ENCODE measurements at regions not wholly inside any gene's neighbourhood (a gene's known extent, or its start where the extent isn't known, plus 50 kb on each side); places are given as distances from the start of the nearest gene placed in this dataset.

GRCh38 chrX:10813761-10814160 lies 193.4 kb upstream of the MID1 start:
- no peak for DNase-seq (ENCODE audit: low read depth in 2 of 2)

GRCh38 chrX:10818651-10819050 lies 198.3 kb upstream of the MID1 start:
- no peak for DNase-seq (ENCODE audit: low read depth in 2 of 2)

- no peak for DNase-seq (ENCODE audit: low read depth in 2 of 2)
Observed at GRCh38 chrX:10819973-10820372, 199.6 kb upstream of the MID1 start.

GRCh38 chrX:10821293-10821692 lies 200.9 kb upstream of the MID1 start:
- DNase-seq (ENCODE audit: low read depth in 2 of 2) = no peak

GRCh38 chrX:10828036-10828435 lies 207.7 kb upstream of the MID1 start:
- DNase-seq (ENCODE audit: low read depth in 2 of 2) = no peak

- no peak for DNase-seq (ENCODE audit: low read depth in 2 of 2)
Observed at GRCh38 chrX:10828640-10829039, 208.3 kb upstream of the MID1 start.

GRCh38 chrX:10831716-10832502 lies 211.5 kb upstream of the MID1 start:
- DNase-seq (ENCODE audit: low read depth in 2 of 2) = no peak

GRCh38 chrX:10833299-10834169 lies 213.1 kb upstream of the MID1 start:
- no peak for DNase-seq (ENCODE audit: low read depth in 2 of 2)

GRCh38 chrX:10841579-10841978 lies 221.2 kb upstream of the MID1 start:
- DNase-seq (ENCODE audit: low read depth in 2 of 2) = no peak

GRCh38 chrX:10842646-10843045 lies 222.3 kb upstream of the MID1 start:
- DNase-seq (ENCODE audit: low read depth in 2 of 2) = no peak

- no peak for DNase-seq (ENCODE audit: low read depth in 2 of 2)
Observed at GRCh38 chrX:10847333-10847732, 226.9 kb upstream of the MID1 start.

- DNase-seq (ENCODE audit: low read depth in 2 of 2) = no peak
Observed at GRCh38 chrX:10851809-10852208, 231.4 kb upstream of the MID1 start.

- DNase-seq (ENCODE audit: low read depth in 2 of 2) = no peak
Observed at GRCh38 chrX:10854594-10854993, 234.2 kb upstream of the MID1 start.

- no peak for DNase-seq (ENCODE audit: low read depth in 2 of 2)
Observed at GRCh38 chrX:10855845-10856244, 235.5 kb upstream of the MID1 start.

GRCh38 chrX:10856797-10857196 lies 236.4 kb upstream of the MID1 start:
- no peak for DNase-seq (ENCODE audit: low read depth in 2 of 2)

GRCh38 chrX:10859353-10859752 lies 239.0 kb upstream of the MID1 start:
- no peak for DNase-seq (ENCODE audit: low read depth in 2 of 2)

GRCh38 chrX:10875995-10876394 lies 235.1 kb upstream of the HCCS start:
- DNase-seq (ENCODE audit: low read depth in 2 of 2) = no peak

- DNase-seq (ENCODE audit: low read depth in 2 of 2) = no peak
Observed at GRCh38 chrX:10882484-10882883, 228.6 kb upstream of the HCCS start.

GRCh38 chrX:10884246-10884645 lies 226.9 kb upstream of the HCCS start:
- no peak for DNase-seq (ENCODE audit: low read depth in 2 of 2)

GRCh38 chrX:10892621-10893225 lies 218.4 kb upstream of the HCCS start:
- no peak for DNase-seq (ENCODE audit: low read depth in 2 of 2)

- DNase-seq (ENCODE audit: low read depth in 2 of 2) = no peak
Observed at GRCh38 chrX:10893366-10893765, 217.8 kb upstream of the HCCS start.

GRCh38 chrX:10893976-10894375 lies 217.2 kb upstream of the HCCS start:
- DNase-seq (ENCODE audit: low read depth in 2 of 2) = no peak

GRCh38 chrX:10897768-10898167 lies 213.4 kb upstream of the HCCS start:
- no peak for DNase-seq (ENCODE audit: low read depth in 2 of 2)
